Coronary artery (tissue), 2 donors: ENCODE measurements at regions not wholly inside any gene's neighbourhood (a gene's known extent, or its start where the extent isn't known, plus 50 kb on each side); places are given as distances from the start of the nearest gene placed in this dataset.
"Not testable (repeated sequence)": the region's sequence is repeated elsewhere in the genome, so short reads cannot be mapped to it uniquely, and the experiment has no call there.

ENCODE experiments used
- DNase-seq: peaks from one replicate; pipeline ENCODE4 v3.0.0-alpha.2; 2017; ENCODE audit warnings: low spot score
- H3K27ac ChIP-seq, 2 donors: fragments of 200-600 bp; sonication (generic); one replicate each; pipeline ENCODE4 v1.5.1; 2016 to 2019
- H3K4me3 ChIP-seq: fragments of 200-600 bp; sonication (generic); 2 replicates; pipeline ENCODE4 v1.5.1; 2016; ENCODE audit warnings: mild to moderate bottlenecking, moderate library complexity
- CTCF ChIP-seq: fragments of 200-600 bp; sonication (generic); IDR thresholded peaks from one replicate; pipeline ENCODE4 v1.5.1; 2019; ENCODE audit warnings: antibody characterized with exemption

DNA sequence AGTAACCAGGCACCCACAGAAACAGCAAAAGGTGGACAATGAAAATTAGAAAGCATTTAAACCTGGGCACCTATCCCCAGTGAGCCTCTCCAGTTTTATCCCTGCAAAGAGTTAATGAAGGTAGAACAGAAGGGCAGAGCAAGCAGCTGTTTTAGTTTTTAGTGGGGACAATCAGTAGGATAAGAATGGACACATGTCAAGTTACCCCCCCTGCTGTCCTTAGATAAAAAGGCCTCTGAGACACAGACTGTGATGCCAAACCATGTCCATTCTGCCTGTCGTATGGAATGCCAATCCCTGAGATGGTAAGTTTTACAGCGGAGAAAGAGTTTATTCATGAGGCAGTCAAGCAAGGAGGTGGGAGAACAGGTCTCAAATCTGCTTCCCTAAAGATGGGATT is 162.6 kb upstream of the AGR3 start:
- Histone ChIP-seq H3K4me3 (no peak overlapping the region), H3K27ac (no peak overlapping the region)
- no peak for DNase-seq
- TF ChIP-seq CTCF = no peak

- Histone ChIP-seq H3K4me3 (no peak overlapping the region), H3K27ac (no peak overlapping the region)
- DNase-seq = no peak
- TF ChIP-seq CTCF = no peak
These were observed 163.1 kb upstream of the AGR3 start for GRCh38 chr7:17044861-17045260.

DNA sequence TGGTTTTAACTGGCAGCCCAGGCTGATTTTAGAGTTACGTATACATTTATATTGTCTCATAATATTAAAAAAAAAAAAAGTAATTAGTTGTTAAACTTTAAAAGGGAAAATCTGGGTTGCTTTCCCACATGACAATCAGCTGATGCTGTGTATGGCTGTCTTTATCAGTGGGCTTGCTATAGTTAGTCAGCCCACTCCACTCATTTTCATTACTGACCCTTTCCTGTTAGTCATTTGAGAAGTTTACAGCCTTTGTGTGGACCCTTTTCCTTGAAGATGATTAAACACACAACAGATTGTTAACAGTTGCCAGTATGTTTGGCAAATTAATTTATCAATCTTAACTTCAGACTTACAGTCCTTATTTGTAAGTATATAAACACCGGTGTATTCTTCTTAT is 164.5 kb upstream of the AGR3 start:
- no peak for TF ChIP-seq CTCF

DNA sequence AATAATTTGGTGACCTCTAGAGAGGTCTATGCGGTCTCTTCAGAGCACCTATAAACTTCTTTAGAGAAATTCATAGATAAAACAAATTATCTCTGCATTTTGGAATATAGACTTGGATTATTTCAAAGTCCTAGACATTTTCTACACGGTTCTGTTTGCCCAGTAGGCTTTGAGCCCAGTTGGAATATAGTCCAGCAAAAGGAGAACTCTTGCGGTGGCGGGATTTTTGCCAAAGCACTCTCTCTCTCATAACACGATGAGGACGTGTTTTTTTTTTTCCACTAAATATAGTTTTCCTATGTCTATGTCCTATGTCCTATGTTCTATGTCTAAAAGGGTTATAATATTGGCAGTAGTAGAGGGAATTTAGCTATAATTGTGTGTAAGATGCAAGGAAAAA is 164.9 kb upstream of the AGR3 start:
- DNase-seq = no peak
- TF ChIP-seq CTCF = no peak
- no peak overlapping the region for H3K27ac ChIP-seq
- no peak overlapping the region for H3K4me3 ChIP-seq

More for the DNA sequence above, 164.5 kb upstream of the AGR3 start:
- Histone ChIP-seq H3K4me3 (no peak overlapping the region), H3K27ac (no peak overlapping the region)
- no peak for DNase-seq

- not testable (repeated sequence) for DNase-seq, H3K4me3 ChIP-seq, H3K27ac ChIP-seq
These were observed 171.4 kb upstream of the AGR3 start for GRCh38 chr7:17053164-17053563.

DNA sequence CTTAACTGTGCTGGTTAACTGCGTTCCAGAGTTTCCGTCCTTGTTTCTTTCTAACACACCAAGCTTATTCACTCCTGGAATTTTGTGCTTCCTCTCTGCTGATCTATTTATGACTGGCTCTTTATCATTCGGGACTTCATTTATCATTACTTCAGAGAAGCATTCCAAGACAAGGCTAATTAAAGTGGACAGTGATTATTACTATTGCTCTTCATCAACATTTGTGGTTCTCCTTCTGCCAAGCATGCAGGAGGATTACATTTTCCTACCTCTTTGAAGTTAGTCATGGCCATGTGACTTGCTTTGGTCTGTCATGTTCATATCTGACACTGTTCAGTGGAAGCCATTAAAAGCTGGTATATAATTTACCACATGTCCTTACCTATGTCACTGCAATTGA is 172.4 kb upstream of the AGR3 start:
- Histone ChIP-seq H3K4me3 (no peak overlapping the region), H3K27ac (no peak overlapping the region)
- no peak for TF ChIP-seq CTCF
- DNase-seq = no peak

DNA sequence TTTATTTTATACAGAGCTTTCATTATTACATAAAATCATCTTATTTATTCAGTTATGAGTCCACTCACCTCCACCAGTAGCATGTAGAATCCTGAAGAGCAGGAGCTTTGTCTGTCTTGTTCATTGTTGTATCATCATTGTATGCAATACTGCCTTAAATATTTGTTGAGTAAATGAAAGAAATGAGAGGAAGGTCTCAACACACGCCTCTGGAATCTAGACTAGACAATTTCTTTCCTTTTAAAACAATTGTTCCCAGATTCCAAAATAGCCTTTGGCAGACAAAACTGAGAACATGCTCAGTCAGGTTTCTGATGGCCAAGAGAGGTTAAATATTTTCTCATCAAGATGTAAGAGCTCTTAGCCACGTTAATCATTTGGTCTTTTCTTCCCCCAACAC is 173.1 kb upstream of the AGR3 start:
- DNase-seq = no peak
- Histone ChIP-seq H3K4me3 (no peak overlapping the region), H3K27ac (no peak overlapping the region)
- no peak for TF ChIP-seq CTCF

GRCh38 chr7:17055596-17055995 is 173.8 kb upstream of the AGR3 start:
- no peak for DNase-seq
- TF ChIP-seq CTCF = no peak
- no peak overlapping the region for H3K4me3 ChIP-seq
- no peak overlapping the region for H3K27ac ChIP-seq
